Hematopoietic multipotent progenitor cell treated with erythropoietin and hydrocortisone succinate and interleukin-3 and kit ligand, for 6 days (in vitro differentiated cells): ENCODE measurements at regions not wholly inside any gene's neighbourhood (a gene's known extent, or its start where the extent isn't known, plus 50 kb on each side); places are given as distances from the start of the nearest gene placed in this dataset.

Source experiments
- DNase-seq: peaks from one replicate; pipeline ENCODE4 v3.0.0-alpha.2; 2015

DNA sequence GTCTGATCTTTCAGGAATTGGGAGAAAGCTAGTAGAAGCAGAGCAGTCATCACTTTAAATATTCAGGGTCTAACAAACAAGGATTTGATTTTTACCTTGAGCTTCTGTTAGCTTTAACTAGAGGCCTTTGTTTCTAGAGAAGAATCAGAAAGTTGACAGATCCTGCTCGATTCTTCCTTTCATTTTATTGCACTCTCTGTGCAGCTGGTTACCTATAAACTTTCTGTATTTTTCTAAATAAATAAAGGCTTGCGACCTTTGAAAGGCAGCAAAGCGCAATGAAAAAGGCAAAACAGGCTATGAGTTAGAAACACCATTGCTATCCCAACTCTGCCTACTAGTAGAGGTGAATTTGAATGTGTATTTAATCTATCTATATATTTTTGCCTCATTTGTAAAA lies 101.4 kb upstream of the NPY2R start:
- DNase-seq = no peak

GRCh38 chr4:155114790-155115189 lies 93.6 kb upstream of the NPY2R start:
- no peak for DNase-seq

DNA sequence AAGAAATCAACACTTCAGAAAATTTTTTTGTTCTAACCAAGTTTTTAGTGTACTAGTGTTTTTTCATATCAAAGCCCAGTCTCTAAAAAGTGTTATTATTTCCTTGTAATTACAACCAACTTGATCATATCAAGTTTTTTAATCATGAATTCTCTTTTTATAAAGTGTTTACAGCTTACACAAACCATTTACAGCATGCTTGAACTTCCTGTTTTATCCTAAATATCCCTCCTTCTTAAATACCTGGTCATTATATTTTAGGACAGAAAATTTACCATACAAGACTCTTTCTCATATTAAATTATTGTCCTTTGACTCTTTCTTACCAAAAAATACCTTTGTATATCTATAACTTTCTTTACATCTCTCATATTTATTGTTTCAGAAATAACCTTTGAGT lies 89.4 kb upstream of the NPY2R start:
- DNase-seq = no peak

- DNase-seq = no peak
Measured at GRCh38 chr4:155120536-155120935, 87.9 kb upstream of the NPY2R start.

DNA sequence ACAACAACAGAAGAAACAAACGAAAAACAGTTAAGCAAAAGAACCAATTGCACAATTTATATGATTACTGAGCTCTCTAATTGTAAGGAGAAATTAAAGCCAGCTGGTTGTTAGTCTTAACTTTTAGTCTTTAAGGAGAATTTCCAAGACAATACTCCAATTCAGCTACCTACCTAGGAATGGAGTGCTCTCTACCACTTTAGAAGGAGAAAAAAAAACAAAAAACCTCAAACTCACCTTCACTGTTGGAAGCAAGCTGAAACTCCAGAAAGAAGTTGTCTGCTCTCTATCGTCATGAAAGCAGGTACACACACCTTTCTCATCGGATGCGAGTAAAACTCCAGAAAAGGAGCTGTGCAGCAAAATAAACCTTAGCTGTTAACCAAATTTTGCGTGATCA lies 86.1 kb upstream of the NPY2R start:
- DNase-seq = no peak

GRCh38 chr4:155134136-155134535 lies 74.3 kb upstream of the NPY2R start:
- no peak for DNase-seq

GRCh38 chr4:155140889-155141288 lies 67.5 kb upstream of the NPY2R start:
- DNase-seq = no peak

GRCh38 chr4:155143512-155143911 lies 64.9 kb upstream of the NPY2R start:
- DNase-seq = no peak
